ENCODE measurements at regions not wholly inside any gene's neighbourhood (a gene's known extent, or its start where the extent isn't known, plus 50 kb on each side); places are given as distances from the start of the nearest gene placed in this dataset.

DNA sequence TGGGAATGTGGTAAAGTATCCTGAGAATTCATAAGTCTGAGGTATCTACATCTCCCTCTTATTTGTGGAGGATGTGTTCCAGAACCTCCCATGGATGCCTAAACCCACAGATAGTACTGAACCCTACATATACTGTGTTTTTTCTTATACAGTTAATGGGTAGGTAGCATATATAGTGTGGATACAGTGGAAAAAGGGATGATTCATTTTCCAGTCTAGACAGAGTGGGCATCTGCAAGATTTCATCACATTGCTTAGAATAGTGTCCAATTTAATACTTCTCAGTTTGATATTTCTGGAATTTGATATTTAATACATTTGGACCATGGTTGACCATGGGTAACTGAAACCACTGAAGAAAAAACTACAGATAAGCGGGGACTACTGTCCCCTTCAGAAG is 155.0 kb upstream of the ANKRD50 start:
- 85 to 88% (median 86%) methylated on average over 1 of the region's 1 CpG for WGBS, 4 donors
- Histone ChIP-seq H3K36me3 (replicated peaks in 1 of 2) (no peaks in the 10 kb centered on the region), H3K4me3 (no peak overlapping the region), H3K27me3 (no peaks in the 10 kb centered on the region), H3K9me3 (replicated peaks in 1 of 3) (no peaks in the 10 kb centered on the region), H3K27ac (no peak overlapping the region), H3K4me1 (replicated peaks in 1 of 2) (no peaks in the 10 kb centered on the region)
- no peak for DNase-seq
- TF ChIP-seq CTCF (IDR thresholded peaks at IDR 0.05): no peak
- no peak for TF ChIP-seq POLR2A (IDR thresholded peaks at IDR 0.05)
- intact Hi-C loops (cut with DNase I): no loop called here

DNA sequence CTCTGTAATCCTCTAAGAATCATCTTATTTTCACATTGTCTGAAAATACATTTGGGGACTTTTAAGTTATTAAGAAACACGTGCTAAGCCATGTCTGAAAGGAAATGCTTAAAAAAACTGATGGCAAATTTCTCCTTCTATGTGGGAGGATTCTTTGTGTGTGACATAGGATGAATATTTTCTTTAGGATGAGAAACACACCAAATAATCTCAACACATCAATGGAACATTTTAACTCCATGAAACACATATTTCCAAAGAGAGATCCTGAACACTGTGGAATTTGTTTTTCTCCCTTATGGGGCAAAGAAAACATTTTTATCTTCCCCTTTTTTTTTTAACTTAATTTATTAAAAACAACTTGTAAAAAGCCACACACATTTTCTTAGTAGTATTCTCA is 153.8 kb upstream of the ANKRD50 start:
- DNase-seq: no peak
- no peak overlapping the region for H3K27ac ChIP-seq
- no peaks in the 10 kb centered on the region for H3K27me3 ChIP-seq
- no peaks in the 10 kb centered on the region for H3K4me1 ChIP-seq (replicated peaks in 1 of 2)
- intact Hi-C loops (cut with DNase I): no loop called here
- H3K9me3 ChIP-seq (replicated peaks in 1 of 3): no peaks in the 10 kb centered on the region
- no peak overlapping the region for H3K4me3 ChIP-seq
- TF ChIP-seq POLR2A (IDR thresholded peaks at IDR 0.05) (no peak), CTCF (IDR thresholded peaks at IDR 0.05) (no peak)
- no peaks in the 10 kb centered on the region for H3K36me3 ChIP-seq (replicated peaks in 1 of 2)
- 47 to 69% (median 52%) methylated on average over 1 of the region's 1 CpG for WGBS, 4 donors

GRCh38 chr4:124863040-124863545 is 150.6 kb upstream of the ANKRD50 start:
- Histone ChIP-seq H3K36me3 (replicated peaks in 1 of 2) (no peaks in the 10 kb centered on the region), H3K4me1 (replicated peaks in 1 of 2) (no peaks in the 10 kb centered on the region), H3K9me3 (replicated peaks in 1 of 3) (no peaks in the 10 kb centered on the region), H3K4me3 (no peak overlapping the region), H3K27ac (no peak overlapping the region), H3K27me3 (no peaks in the 10 kb centered on the region)
- TF ChIP-seq POLR2A (IDR thresholded peaks at IDR 0.05): no peak
- no peak for TF ChIP-seq CTCF (IDR thresholded peaks at IDR 0.05)
- 64 to 89% (median 68%) methylated on average over 3 of the region's 3 CpGs for WGBS, 4 donors
- DNase-seq: no peak
- intact Hi-C loops (cut with DNase I): no loop called here

GRCh38 chr4:124862261-124862660 is 149.7 kb upstream of the ANKRD50 start:
- no peak overlapping the region for H3K27ac ChIP-seq
- no peak overlapping the region for H3K4me3 ChIP-seq
- H3K27me3 ChIP-seq: no peaks in the 10 kb centered on the region
- no peaks in the 10 kb centered on the region for H3K9me3 ChIP-seq (replicated peaks in 1 of 3)
- TF ChIP-seq POLR2A (IDR thresholded peaks at IDR 0.05): no peak
- no peak for TF ChIP-seq CTCF (IDR thresholded peaks at IDR 0.05)
- no peaks in the 10 kb centered on the region for H3K4me1 ChIP-seq (replicated peaks in 1 of 2)
- no peaks in the 10 kb centered on the region for H3K36me3 ChIP-seq (replicated peaks in 1 of 2)
- intact Hi-C loops (cut with DNase I): no loop called here
- no peak for DNase-seq

Data from adrenal gland (tissue), 9 donors.